Adrenal gland (tissue), 9 donors: ENCODE measurements at regions not wholly inside any gene's neighbourhood (a gene's known extent, or its start where the extent isn't known, plus 50 kb on each side); places are given as distances from the start of the nearest gene placed in this dataset.

Experiments used
- DNase-seq, 7 donors: peaks; one replicate each; pipeline ENCODE4 v3.0.0-alpha.2; 2019 to 2020
- H3K27ac ChIP-seq, 5 donors: fragments of 200-600 bp; sonication (generic) in 4 of 5; 1 replicate in 3 of 5; 2 replicates in 2 of 5; pipeline versions ENCODE4 v1.5.1 to v1.8.0; 2016 to 2020; ENCODE audit warnings: mild to moderate bottlenecking in 1 of 5
- H3K27me3 ChIP-seq: fragments of 200-600 bp; 2 replicates; pipeline ENCODE4 v1.8.0; 2021
- H3K36me3 ChIP-seq, 2 donors: fragments of 200-600 bp; replicated peaks in 1 of 2; 1 replicate in 1 of 2; 2 replicates in 1 of 2; pipeline versions ENCODE4 v1.5.1 to v1.8.0; 2018 to 2022
- H3K4me1 ChIP-seq, 2 donors: fragments of 200-600 bp; replicated peaks in 1 of 2; 1 replicate in 1 of 2; 2 replicates in 1 of 2; pipeline versions ENCODE4 v1.5.1 to v1.8.0; 2018 to 2021
- H3K4me3 ChIP-seq, 4 donors: fragments of 200-600 bp; sonication (generic) in 3 of 4; one replicate each; pipeline ENCODE4 v1.5.1; 2016 to 2018
- H3K9me3 ChIP-seq, 3 donors: fragments of 200-600 bp; sonication (generic) in 1 of 3; replicated peaks in 1 of 3; 1 replicate in 2 of 3; 2 replicates in 1 of 3; pipeline versions ENCODE4 v1.5.1 to v1.8.0; 2016 to 2021
- CTCF ChIP-seq, 6 experiments: fragments of 450-650 bp in 4 of 6; fragments of 200-600 bp in 2 of 6; sonication (generic) in 1 of 6; IDR thresholded peaks; 1 replicate in 5 of 6; 2 replicates in 1 of 6; pipeline versions ENCODE4 v1.5.1 to v1.8.0; 2016 to 2021; ENCODE audit warnings: antibody characterized with exemption in 6 of 6, mild to moderate bottlenecking in 2 of 6, moderate library complexity in 1 of 6
- POLR2A ChIP-seq, 2 donors: fragments of 450-650 bp; IDR thresholded peaks; one replicate each; pipeline ENCODE4 v1.6.1; 2017; ENCODE audit warnings: antibody characterized with exemption in 2 of 2, mild to moderate bottlenecking in 2 of 2, moderate library complexity in 1 of 2
- WGBS, 4 donors: extraction: QIAGEN DNeasy Blood & Tissue Kit in 2 of 4; methylation state at CpG; one replicate each; pipeline versions ENCODE4 v1.1.5 to v1.1.7; 2013 to 2017; 5-methylcytosine and 5-hydroxymethylcytosine counted together
- intact Hi-C, 2 donors: fragments of 100-400 bp; cut with DNase I; formaldehyde crosslinking; loops; one replicate each; pipeline versions ENCODE4 v1.14.1 to v1.15.0; 2022 to 2023
- donor health status: healthy with polysubstance abuse.
- donor health status: Bipolar disorder and iron deficiency.
- donor health status: DM: yes; HTN: yes; CAD: no.
- donor health status: DM: no; HTN: no; CAD: no.
- donor health status: DM: no; HTN: no; CAD: no.

GRCh38 chr3:102230057-102230456 is 204.8 kb upstream of the ZPLD1 start:
- intact Hi-C loops: no loop called here
- WGBS, 4 donors: 81 to 91% (median 85%) methylated on average over 2 of the region's 2 CpGs
- Histone ChIP-seq H3K27ac (no peak overlapping the region), H3K9me3 (no peaks in the 10 kb centered on the region), H3K27me3 (no peaks in the 10 kb centered on the region), H3K4me1 (peaks cover 0 to 3% of the 10 kb centered on the region in 2 donors), H3K4me3 (no peak overlapping the region), H3K36me3 (no peaks in the 10 kb centered on the region)
- no peak for TF ChIP-seq CTCF (IDR thresholded peaks at IDR 0.05)
- TF ChIP-seq POLR2A (IDR thresholded peaks at IDR 0.05): no peak
- no peak for DNase-seq

GRCh38 chr3:102233881-102234280 is 200.9 kb upstream of the ZPLD1 start:
- intact Hi-C loops: no loop called here
- no peak overlapping the region for H3K4me3 ChIP-seq
- H3K4me1 ChIP-seq: no peaks in the 10 kb centered on the region
- H3K36me3 ChIP-seq: no peaks in the 10 kb centered on the region
- H3K27ac ChIP-seq: no peak overlapping the region
- TF ChIP-seq POLR2A (IDR thresholded peaks at IDR 0.05) (no peak), CTCF (IDR thresholded peaks at IDR 0.05) (no peak)
- no peaks in the 10 kb centered on the region for H3K9me3 ChIP-seq
- 67 to 86% (median 83%) methylated on average over 1 of the region's 1 CpG for WGBS, 4 donors
- no peak for DNase-seq
- H3K27me3 ChIP-seq: no peaks in the 10 kb centered on the region

GRCh38 chr3:102235679-102236078 is 199.1 kb upstream of the ZPLD1 start:
- Histone ChIP-seq H3K9me3 (no peaks in the 10 kb centered on the region), H3K27ac (no peak overlapping the region), H3K4me3 (no peak overlapping the region), H3K27me3 (no peaks in the 10 kb centered on the region), H3K36me3 (no peaks in the 10 kb centered on the region), H3K4me1 (no peaks in the 10 kb centered on the region)
- 26 to 60% (median 56%) methylated on average over 5 of the region's 5 CpGs for whole genome bisulfite sequencing, 4 donors
- peak in 1 of 7 donors; percentile 68 for DNase-seq
- TF ChIP-seq POLR2A (IDR thresholded peaks at IDR 0.05) (no peak), CTCF (IDR thresholded peaks at IDR 0.05) (peak in 1 of 6 experiments; percentile 65)
- intact Hi-C loops: no loop called here

GRCh38 chr3:102237181-102237580 is 197.6 kb upstream of the ZPLD1 start:
- DNase-seq: no peak
- no peak overlapping the region for H3K4me3 ChIP-seq
- no peaks in the 10 kb centered on the region for H3K36me3 ChIP-seq
- no peaks in the 10 kb centered on the region for H3K4me1 ChIP-seq
- TF ChIP-seq CTCF (IDR thresholded peaks at IDR 0.05): no peak
- TF ChIP-seq POLR2A (IDR thresholded peaks at IDR 0.05): no peak
- H3K9me3 ChIP-seq: no peaks in the 10 kb centered on the region
- 84 to 94% (median 88%) methylated on average over 3 of the region's 3 CpGs for WGBS, 4 donors
- H3K27ac ChIP-seq: no peak overlapping the region
- H3K27me3 ChIP-seq: no peaks in the 10 kb centered on the region
- intact Hi-C loops: no loop called here
